Retinal pigment epithelial cell (primary cell): ENCODE measurements at regions not wholly inside any gene's neighbourhood (a gene's known extent, or its start where the extent isn't known, plus 50 kb on each side); places are given as distances from the start of the nearest gene placed in this dataset.

Source experiments
- DNase-seq: peaks from one replicate; pipeline ENCODE4 v3.0.0-alpha.2; 2010; ENCODE audit warnings: low read depth
- H3K4me3 ChIP-seq: 2 replicates; pipeline ENCODE4 v1.5.1; 2011; ENCODE audit warnings: mild to moderate bottlenecking, low read length, control low read depth, moderate library complexity
- CTCF ChIP-seq: conservative IDR thresholded peaks from 2 replicates; pipeline ENCODE4 v1.5.1; 2011; ENCODE audit warnings: low read depth, low read length, control low read depth, inconsistent platforms

GRCh38 chr13:67990868-67991267 is 760.7 kb upstream of the PCDH9 start:
- TF ChIP-seq CTCF, result no peak
- DNase-seq, result no peak
- H3K4me3 ChIP-seq, result no peak overlapping the region

- DNase-seq, result no peak
- no peak overlapping the region for H3K4me3 ChIP-seq
- no peak for TF ChIP-seq CTCF
These were observed 756.1 kb upstream of the PCDH9 start for GRCh38 chr13:67986234-67986633.

GRCh38 chr13:67977066-67977465 is 746.9 kb upstream of the PCDH9 start:
- no peak overlapping the region for H3K4me3 ChIP-seq
- no peak for TF ChIP-seq CTCF
- no peak for DNase-seq

GRCh38 chr13:67971291-67971690 is 741.2 kb upstream of the PCDH9 start:
- H3K4me3 ChIP-seq, result no peak overlapping the region
- no peak for TF ChIP-seq CTCF
- no peak for DNase-seq

- DNase-seq, result no peak
- H3K4me3 ChIP-seq, result no peak overlapping the region
- TF ChIP-seq CTCF, result no peak
These were observed 736.9 kb upstream of the PCDH9 start for GRCh38 chr13:67967031-67967430.

GRCh38 chr13:67966065-67966464 is 735.9 kb upstream of the PCDH9 start:
- no peak for TF ChIP-seq CTCF
- no peak overlapping the region for H3K4me3 ChIP-seq
- no peak for DNase-seq

- TF ChIP-seq CTCF, result no peak
- DNase-seq, result no peak
- H3K4me3 ChIP-seq, result no peak overlapping the region
These were observed 734.9 kb upstream of the PCDH9 start for GRCh38 chr13:67964986-67965385.
